GF-D8 (cell line): ENCODE measurements at regions not wholly inside any gene's neighbourhood (a gene's known extent, or its start where the extent isn't known, plus 50 kb on each side); places are given as distances from the start of the nearest gene placed in this dataset.
"Not testable (repeated sequence)": the region's sequence is repeated elsewhere in the genome, so short reads cannot be mapped to it uniquely, and the experiment has no call there.

Source experiments
- DNase-seq: peaks from one replicate; lab custom pipeline; 2025; lab: John Stamatoyannopoulos, UW

GRCh38 chr16:86257546-86257945 is 252.8 kb upstream of the FOXF1 start:
- no peak for DNase-seq

GRCh38 chr16:86258713-86259112 is 251.6 kb upstream of the FOXF1 start:
- DNase-seq = no peak

GRCh38 chr16:86259499-86259898 is 250.8 kb upstream of the FOXF1 start:
- DNase-seq = no peak

- DNase-seq = no peak
Observed at GRCh38 chr16:86261379-86261778, 248.9 kb upstream of the FOXF1 start.

GRCh38 chr16:86267657-86268056 is 242.7 kb upstream of the FOXF1 start:
- DNase-seq = not testable (repeated sequence)

- DNase-seq = no peak
Observed at GRCh38 chr16:86270696-86271095, 239.6 kb upstream of the FOXF1 start.

GRCh38 chr16:86272744-86273143 is 237.6 kb upstream of the FOXF1 start:
- no peak for DNase-seq

GRCh38 chr16:86277221-86277620 is 233.1 kb upstream of the FOXF1 start:
- no peak for DNase-seq

- not testable (repeated sequence) for DNase-seq
Observed at GRCh38 chr16:86277859-86278258, 232.5 kb upstream of the FOXF1 start.

GRCh38 chr16:86281421-86281820 is 228.9 kb upstream of the FOXF1 start:
- DNase-seq = no peak

- DNase-seq = no peak
Observed at GRCh38 chr16:86283944-86284343, 226.4 kb upstream of the FOXF1 start.

GRCh38 chr16:86285421-86285820 is 224.9 kb upstream of the FOXF1 start:
- DNase-seq = no peak

GRCh38 chr16:86285938-86286921 is 224.1 kb upstream of the FOXF1 start:
- DNase-seq = no peak

- DNase-seq = no peak
Observed at GRCh38 chr16:86286991-86287663, 223.2 kb upstream of the FOXF1 start.

GRCh38 chr16:86287664-86288201 is 222.6 kb upstream of the FOXF1 start:
- no peak for DNase-seq

GRCh38 chr16:86288716-86289294 is 221.5 kb upstream of the FOXF1 start:
- DNase-seq = no peak

GRCh38 chr16:86289304-86289703 is 221.0 kb upstream of the FOXF1 start:
- DNase-seq = no peak

GRCh38 chr16:86289907-86290306 is 220.4 kb upstream of the FOXF1 start:
- DNase-seq = no peak

- no peak for DNase-seq
Observed at GRCh38 chr16:86291491-86291890, 218.8 kb upstream of the FOXF1 start.

- DNase-seq = no peak
Observed at GRCh38 chr16:86292171-86292775, 218.1 kb upstream of the FOXF1 start.

GRCh38 chr16:86292942-86293341 is 217.4 kb upstream of the FOXF1 start:
- no peak for DNase-seq

- no peak for DNase-seq
Observed at GRCh38 chr16:86293906-86294305, 216.4 kb upstream of the FOXF1 start.
